SK-N-MC (cell line): ENCODE measurements at regions not wholly inside any gene's neighbourhood (a gene's known extent, or its start where the extent isn't known, plus 50 kb on each side); places are given as distances from the start of the nearest gene placed in this dataset.
"Not testable (repeated sequence)": the region's sequence is repeated elsewhere in the genome, so short reads cannot be mapped to it uniquely, and the experiment has no call there.

ENCODE experiments used
- DNase-seq: peaks from one replicate; pipeline ENCODE4 v3.0.0-alpha.2; 2011; ENCODE audit warnings: low read depth, low spot score
- H3K27ac ChIP-seq: fragments of 200-600 bp; sonication (generic); 2 replicates; pipeline ENCODE4 v1.5.1; 2016; ENCODE audit warnings: mixed run types
- H3K36me3 ChIP-seq: fragments of 200-600 bp; sonication (generic); 2 replicates; pipeline ENCODE4 v1.6.1; 2017; ENCODE audit warnings: antibody characterized with exemption, low read length, mixed read lengths; ENCODE audit not compliant: insufficient read depth
- H3K4me3 ChIP-seq: fragments of 200-600 bp; sonication (generic); 2 replicates; pipeline ENCODE4 v1.5.1; 2016
- H3K9ac ChIP-seq: fragments of 200-600 bp; sonication (generic); 2 replicates; pipeline ENCODE4 v1.8.0; 2017; ENCODE audit warnings: mixed run types, mixed read lengths; ENCODE audit not compliant: insufficient read length
- H3K9me3 ChIP-seq: fragments of 200-600 bp; sonication (generic); 2 replicates; pipeline ENCODE4 v1.6.1; 2017; ENCODE audit warnings: low read depth, mild to moderate bottlenecking, antibody characterized with exemption, low read length, moderate library complexity, mixed read lengths
- EZH2 ChIP-seq: fragments of 200-600 bp; sonication (generic); IDR thresholded peaks from one replicate; pipeline ENCODE4 v1.6.1; 2017; ENCODE audit warnings: antibody characterized with exemption
- FOXP2 ChIP-seq: optimal IDR thresholded peaks from 2 replicates; pipeline ENCODE3; 2011; ENCODE audit warnings: mild to moderate bottlenecking, moderate library complexity; ENCODE audit not compliant: insufficient read depth; ENCODE audit errors: extremely low read length, control extremely low read depth
- POLR2AphosphoS5 ChIP-seq: IDR thresholded peaks from 2 replicates; pipeline ENCODE4 v1.6.1; 2012; ENCODE audit warnings: mild to moderate bottlenecking, low read depth, low read length, borderline replicate concordance

GRCh38 chr20:40634891-40635290, 54.1 kb downstream of the MAFB start:
- Histone ChIP-seq H3K9me3 (no peaks in the 10 kb centered on the region), H3K36me3 (no peaks in the 10 kb centered on the region), H3K4me3 (no peak overlapping the region), H3K27ac (no peak overlapping the region), H3K9ac (no peak overlapping the region)
- DNase-seq = no peak
- no peak for TF ChIP-seq POLR2AphosphoS5
- TF ChIP-seq FOXP2 = no peak
- no peak for TF ChIP-seq EZH2

- DNase-seq = no peak
- no peak overlapping the region for H3K4me3 ChIP-seq
- TF ChIP-seq EZH2 (no peak), FOXP2 (no peak), POLR2AphosphoS5 (no peak)
Measured at GRCh38 chr20:40633123-40633850, 55.7 kb downstream of the MAFB start.

DNA sequence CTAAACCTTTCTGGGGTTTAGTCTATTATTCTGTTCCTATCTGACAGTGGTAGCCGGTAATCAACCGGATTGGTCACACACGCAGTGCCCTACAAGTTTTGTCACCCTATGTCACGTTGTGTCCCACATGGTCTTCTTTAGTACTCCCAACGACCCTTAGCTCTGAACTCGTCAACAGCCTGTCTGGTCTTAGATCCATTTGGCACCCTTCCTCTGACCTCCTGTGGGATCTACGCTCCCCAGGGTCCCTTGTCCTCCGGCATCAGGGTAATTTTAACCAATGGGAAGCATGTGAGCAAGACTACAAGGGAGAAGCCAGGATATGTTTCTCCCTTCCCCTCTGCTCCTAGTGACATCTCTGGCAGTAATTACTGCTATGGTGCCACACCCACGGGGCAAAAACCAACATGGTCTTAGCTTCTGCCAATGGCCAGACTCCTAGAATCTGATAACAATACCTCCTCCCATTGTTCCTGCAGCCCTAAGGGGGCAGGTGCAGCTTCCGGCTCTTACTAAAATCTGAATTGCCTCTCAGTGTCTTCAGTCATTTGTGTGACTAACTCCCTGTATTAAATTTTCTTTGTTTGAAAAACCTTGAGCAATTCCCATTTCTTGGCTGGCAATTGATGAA, 56.6 kb downstream of the MAFB start:
- TF ChIP-seq FOXP2 = no peak
- no peak for TF ChIP-seq EZH2
- TF ChIP-seq POLR2AphosphoS5 = no peak
- Histone ChIP-seq H3K9me3 (no peaks in the 10 kb centered on the region), H3K36me3 (no peaks in the 10 kb centered on the region), H3K9ac (no peak overlapping the region), H3K4me3 (no peak overlapping the region), H3K27ac (no peak overlapping the region)
- DNase-seq = no peak

More at GRCh38 chr20:40633123-40633850, 55.7 kb downstream of the MAFB start:
- Histone ChIP-seq H3K9ac (no peak overlapping the region), H3K9me3 (no peaks in the 10 kb centered on the region), H3K36me3 (no peaks in the 10 kb centered on the region), H3K27ac (no peak overlapping the region)

DNA sequence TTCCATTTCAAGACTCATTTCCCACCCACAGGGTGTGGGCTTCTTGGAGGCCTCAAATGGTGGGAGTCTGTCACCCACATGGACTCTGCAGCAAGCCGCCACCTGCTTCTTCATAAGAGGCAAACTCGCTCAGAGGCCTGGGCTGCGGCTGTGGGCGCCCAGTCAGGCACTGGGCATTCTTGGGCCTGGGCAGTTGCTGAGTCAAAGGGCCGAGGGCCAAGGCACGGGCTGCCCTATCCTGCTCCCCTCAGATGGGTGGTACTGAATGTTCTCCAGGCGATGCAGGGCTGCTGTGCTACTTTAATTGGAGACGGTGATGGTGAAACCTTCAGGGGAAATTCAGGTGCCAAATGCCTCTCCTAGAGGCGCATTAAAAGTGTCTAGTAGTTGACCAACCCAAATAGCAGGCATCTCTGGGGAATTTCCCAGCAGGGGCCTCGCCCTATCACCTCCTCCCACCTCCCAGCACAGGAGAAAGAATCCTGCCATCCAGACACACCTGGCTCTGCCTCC, 57.9 kb downstream of the MAFB start:
- H3K9ac ChIP-seq = no peak overlapping the region
- no peak overlapping the region for H3K4me3 ChIP-seq
- no peaks in the 10 kb centered on the region for H3K36me3 ChIP-seq
- H3K9me3 ChIP-seq = no peaks in the 10 kb centered on the region
- no peak overlapping the region for H3K27ac ChIP-seq
- no peak for TF ChIP-seq EZH2
- no peak for TF ChIP-seq POLR2AphosphoS5
- TF ChIP-seq FOXP2 = no peak
- DNase-seq = no peak

- no peak for DNase-seq
- no peaks in the 10 kb centered on the region for H3K9me3 ChIP-seq
- TF ChIP-seq FOXP2 = no peak
- no peak for TF ChIP-seq EZH2
- no peak for TF ChIP-seq POLR2AphosphoS5
Measured at GRCh38 chr20:40630713-40631112, 58.3 kb downstream of the MAFB start.

GRCh38 chr20:40630099-40630498, 58.9 kb downstream of the MAFB start:
- Histone ChIP-seq H3K4me3 (no peak overlapping the region), H3K27ac (no peak overlapping the region), H3K9me3 (no peaks in the 10 kb centered on the region), H3K36me3 (no peaks in the 10 kb centered on the region), H3K9ac (no peak overlapping the region)
- TF ChIP-seq FOXP2 = no peak
- TF ChIP-seq POLR2AphosphoS5 = no peak
- TF ChIP-seq EZH2 = no peak
- no peak for DNase-seq

More at GRCh38 chr20:40630713-40631112, 58.3 kb downstream of the MAFB start:
- Histone ChIP-seq H3K27ac (no peak overlapping the region), H3K9ac (no peak overlapping the region), H3K4me3 (no peak overlapping the region), H3K36me3 (no peaks in the 10 kb centered on the region)

DNA sequence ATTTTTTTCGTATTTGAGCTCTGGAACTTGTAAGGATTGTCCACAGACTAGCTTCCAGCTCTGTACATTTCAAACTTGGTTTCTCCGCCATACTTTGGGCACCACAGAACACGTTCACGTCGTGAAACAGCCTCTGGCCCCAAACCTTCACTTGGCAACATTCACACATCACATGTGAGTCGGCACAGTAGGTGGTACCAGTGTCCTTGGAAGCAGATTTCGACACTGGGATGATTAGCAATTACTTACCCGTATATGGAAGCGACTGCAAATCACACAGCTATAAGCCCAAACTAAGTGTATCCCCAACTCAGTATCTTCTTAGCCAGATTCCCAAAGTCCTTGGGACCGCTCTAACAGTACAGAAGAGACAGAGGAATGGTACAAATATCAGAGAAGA, 60.2 kb downstream of the MAFB start:
- Histone ChIP-seq H3K4me3 (peak overlapping the region; percentile 32; the same call in 1 of the 2 replicates), H3K9me3 (no peaks in the 10 kb centered on the region), H3K9ac (no peak overlapping the region), H3K36me3 (no peaks in the 10 kb centered on the region), H3K27ac (0 out of 2 replicates have a peak overlapping the region, but pooled peaks have one; percentile 4)
- TF ChIP-seq EZH2 = no peak
- no peak for TF ChIP-seq FOXP2
- TF ChIP-seq POLR2AphosphoS5 = no peak
- DNase-seq = peak; percentile 35

GRCh38 chr20:40619053-40619452, 70.0 kb downstream of the MAFB start:
- H3K4me3 ChIP-seq, DNase-seq, H3K27ac ChIP-seq, H3K9ac ChIP-seq, H3K9me3 ChIP-seq, H3K36me3 ChIP-seq: not testable (repeated sequence)
